ENCODE measurements at regions not wholly inside any gene's neighbourhood (a gene's known extent, or its start where the extent isn't known, plus 50 kb on each side); places are given as distances from the start of the nearest gene placed in this dataset.
A peak's percentile ranks its signal among the peaks of the same experiment; 100 is the strongest.
"Not testable (repeated sequence)": the region's sequence is repeated elsewhere in the genome, so short reads cannot be mapped to it uniquely, and the experiment has no call there.

DNA sequence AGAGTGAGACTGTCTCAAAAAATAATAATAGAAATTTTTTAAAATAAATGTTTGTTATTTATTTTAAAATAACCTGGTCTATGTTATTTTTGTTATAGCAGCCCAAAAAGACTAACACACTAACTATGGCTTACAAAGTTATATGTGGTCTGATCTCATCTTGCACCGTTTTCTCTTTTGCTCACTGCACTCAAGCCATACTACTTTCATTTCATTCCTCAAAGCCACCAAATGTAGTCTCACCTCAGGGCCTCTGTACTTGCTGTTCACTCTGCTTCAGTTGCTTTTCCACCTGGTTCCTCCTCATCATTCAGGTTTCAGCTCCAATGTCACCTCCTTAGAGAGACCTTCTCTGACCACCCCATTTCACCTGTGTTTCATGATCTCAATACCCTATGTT lies 55.2 kb upstream of the MDM1 start:
- no peak for DNase-seq (ENCODE audit: low spot score)

DNA sequence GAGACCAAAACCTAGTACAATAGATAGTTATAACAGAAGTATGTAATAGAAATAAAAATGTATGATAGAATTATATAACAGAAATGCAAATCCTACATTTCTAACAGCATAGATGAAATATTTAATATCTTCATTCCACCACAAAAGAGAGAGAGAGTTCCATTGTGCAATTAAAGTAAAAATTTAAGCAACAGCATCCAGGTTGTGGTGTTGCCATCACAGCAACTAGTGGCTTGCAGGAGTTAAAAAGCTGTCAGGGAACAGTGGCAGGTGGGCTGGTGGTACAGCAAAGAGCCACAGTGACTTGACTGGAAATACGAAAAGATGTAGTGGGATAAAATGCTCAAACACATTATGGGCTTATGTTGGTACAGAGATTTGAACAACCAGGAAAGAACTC lies 57.1 kb upstream of the MDM1 start:
- DNase-seq (ENCODE audit: low spot score), result no peak

DNA sequence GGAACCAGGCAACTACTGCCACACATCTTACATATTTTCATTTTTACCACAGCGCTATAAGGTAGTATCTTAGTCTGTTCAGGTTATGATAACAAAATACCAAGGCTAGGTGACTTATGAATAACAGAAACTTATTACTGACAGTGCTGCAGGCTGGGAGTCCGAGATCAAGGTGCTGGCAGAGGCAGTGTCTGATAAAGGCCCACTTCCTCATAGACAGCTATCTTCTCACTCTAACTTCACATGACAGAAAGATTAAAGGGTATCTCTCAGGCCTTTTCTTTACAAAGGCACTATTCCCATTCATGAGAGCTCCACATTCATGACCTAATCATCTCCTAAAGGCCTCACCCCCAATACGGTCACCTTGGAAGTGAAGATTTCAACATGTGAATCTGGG lies 59.8 kb upstream of the MDM1 start:
- no peak for DNase-seq (ENCODE audit: low spot score)

GRCh38 chr12:68392376-68392775 lies 60.2 kb upstream of the MDM1 start:
- DNase-seq (ENCODE audit: low spot score), result no peak

GRCh38 chr12:68393417-68393816 lies 61.3 kb upstream of the MDM1 start:
- no peak for DNase-seq (ENCODE audit: low spot score)

DNA sequence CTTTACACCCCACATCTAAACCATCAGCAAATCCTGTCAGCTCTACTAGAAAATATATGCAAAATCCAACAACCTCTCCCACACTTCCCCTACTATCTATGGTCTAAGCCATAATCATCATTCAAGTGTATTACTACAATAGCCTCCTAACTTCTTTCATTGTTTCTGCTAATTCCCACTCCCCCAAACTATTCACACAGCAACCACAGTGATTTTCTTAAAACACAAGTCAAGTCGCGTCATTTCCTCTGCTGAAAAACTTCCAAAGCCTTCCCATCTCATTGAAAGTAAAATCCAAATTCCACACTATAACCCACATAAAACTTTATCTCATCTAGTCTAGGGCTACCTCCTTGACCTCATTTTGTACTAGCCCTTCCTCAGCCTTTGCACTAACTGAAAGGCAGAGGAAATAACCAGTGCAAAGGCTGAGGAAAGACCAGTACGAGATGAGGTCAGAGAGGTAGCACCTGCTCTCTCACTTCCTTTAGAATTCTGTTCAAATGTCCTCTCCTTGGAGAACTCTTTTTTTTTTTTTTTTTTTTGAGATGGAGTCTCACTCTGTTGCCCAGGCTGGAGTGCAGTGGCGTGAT lies 65.5 kb upstream of the MDM1 start:
- DNase-seq (ENCODE audit: low spot score), result no peak

- DNase-seq (ENCODE audit: low spot score), result not testable (repeated sequence)
Measured at GRCh38 chr12:68398689-68399088, 66.5 kb upstream of the MDM1 start.

- no peak for DNase-seq (ENCODE audit: low spot score)
Measured at GRCh38 chr12:68400226-68400829, 68.2 kb upstream of the MDM1 start.

GRCh38 chr12:68402422-68402821 lies 70.3 kb upstream of the MDM1 start:
- no peak for DNase-seq (ENCODE audit: low spot score)

DNA sequence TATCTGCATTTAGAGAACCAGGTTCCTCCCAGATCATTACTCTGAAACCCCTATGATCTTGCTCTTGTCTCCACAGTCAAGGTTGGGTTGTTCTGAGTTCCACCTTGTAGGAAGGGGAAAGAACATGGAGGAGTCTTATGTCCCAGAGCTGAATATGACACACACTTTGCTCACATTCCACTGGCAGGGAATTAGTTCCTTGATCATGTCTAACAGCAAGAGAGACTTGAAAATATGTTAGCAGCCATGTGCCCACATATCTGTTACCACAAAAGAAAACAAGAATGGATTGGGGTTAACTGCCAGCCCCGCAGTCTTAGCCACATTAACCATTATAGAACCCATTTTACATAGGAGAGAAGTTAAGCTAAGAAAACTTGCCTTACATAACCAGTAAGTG lies 71.1 kb upstream of the MDM1 start:
- DNase-seq (ENCODE audit: low spot score), result no peak

- no peak for DNase-seq (ENCODE audit: low spot score)
Measured at GRCh38 chr12:68403711-68404110, 71.5 kb upstream of the MDM1 start.

GRCh38 chr12:68405343-68405781 lies 73.2 kb upstream of the MDM1 start:
- no peak for DNase-seq (ENCODE audit: low spot score)

GRCh38 chr12:68406134-68406576 lies 74.0 kb upstream of the MDM1 start:
- DNase-seq (ENCODE audit: low spot score), result peak; percentile 97

- DNase-seq (ENCODE audit: low spot score), result no peak
Measured at GRCh38 chr12:68406911-68407310, 74.7 kb upstream of the MDM1 start.

DNA sequence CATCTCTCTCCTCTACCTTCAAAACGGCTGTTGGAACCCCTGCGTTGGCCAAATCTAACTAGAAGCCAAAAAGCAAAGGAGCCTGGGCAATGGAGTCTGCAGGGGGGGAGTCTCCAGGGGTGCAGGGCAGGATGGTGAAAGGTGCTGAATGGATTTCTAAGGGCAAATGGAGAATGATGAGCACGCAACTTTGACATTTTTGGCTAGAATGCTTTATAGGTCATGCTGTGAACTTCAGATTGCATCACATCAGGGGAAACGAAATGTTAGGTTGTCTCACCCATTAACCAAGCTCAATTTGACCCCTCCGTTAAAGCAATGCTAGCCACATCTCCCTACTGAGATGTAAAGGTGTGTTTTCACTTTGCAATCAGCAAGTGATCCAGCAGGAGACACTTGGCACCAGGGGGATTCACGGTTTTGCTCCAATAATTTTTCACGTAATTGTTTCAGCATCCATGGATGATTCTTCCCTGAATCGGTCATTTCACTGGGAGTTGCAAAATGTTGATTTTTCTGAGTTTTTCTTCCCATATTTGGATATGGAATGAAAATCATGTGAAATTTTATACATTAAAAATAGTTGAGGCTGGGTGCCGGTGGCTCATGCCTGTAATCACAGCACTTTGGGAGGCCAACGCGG lies 78.0 kb upstream of the MDM1 start:
- no peak for DNase-seq (ENCODE audit: low spot score)

DNA sequence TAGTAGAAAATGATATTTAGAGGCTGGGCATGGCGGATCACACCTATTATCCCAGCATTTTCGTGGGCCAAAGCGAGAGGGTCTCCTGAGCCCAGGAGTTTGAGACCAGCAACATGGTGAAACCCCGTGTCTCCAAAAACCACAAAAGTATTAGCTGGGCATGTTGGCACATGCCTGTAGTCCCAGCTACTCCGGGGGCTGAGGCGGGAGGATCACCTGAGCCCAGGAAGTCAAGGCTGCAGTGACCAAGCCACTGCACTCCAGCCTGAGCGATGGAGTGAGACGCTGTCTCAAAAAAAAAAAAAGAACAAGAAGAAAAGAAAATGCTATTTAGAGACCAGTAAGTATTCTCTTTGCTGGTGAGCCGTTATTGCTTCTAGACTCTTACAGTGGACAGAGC lies 79.2 kb upstream of the MDM1 start:
- DNase-seq (ENCODE audit: low spot score), result no peak

DNA sequence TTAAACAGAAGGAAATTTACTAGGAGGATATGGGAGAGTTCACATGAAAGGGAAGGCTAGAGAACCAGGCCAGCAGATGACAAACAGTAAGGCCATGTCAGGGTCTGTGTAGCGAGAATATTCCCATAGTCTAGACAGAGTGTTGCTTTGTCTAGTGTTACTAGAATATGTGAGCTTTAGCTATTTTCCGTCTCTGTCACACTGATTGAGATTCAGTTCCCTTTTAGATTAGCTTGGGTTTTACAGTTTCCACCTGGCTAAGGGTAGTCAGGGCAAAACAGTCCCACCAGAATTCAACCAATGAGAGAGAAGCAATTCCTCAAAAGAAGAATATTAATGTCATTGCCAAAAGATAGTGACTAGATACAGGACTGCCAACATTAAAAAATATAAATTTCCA lies 82.8 kb upstream of the MDM1 start:
- no peak for DNase-seq (ENCODE audit: low spot score)

GRCh38 chr12:68416350-68416749 lies 84.2 kb upstream of the MDM1 start:
- DNase-seq (ENCODE audit: low spot score), result no peak

- no peak for DNase-seq (ENCODE audit: low spot score)
Measured at GRCh38 chr12:68416826-68417225, 84.7 kb upstream of the MDM1 start.

GRCh38 chr12:68418137-68418460 lies 85.9 kb upstream of the MDM1 start:
- no peak for DNase-seq (ENCODE audit: low spot score)

DNA sequence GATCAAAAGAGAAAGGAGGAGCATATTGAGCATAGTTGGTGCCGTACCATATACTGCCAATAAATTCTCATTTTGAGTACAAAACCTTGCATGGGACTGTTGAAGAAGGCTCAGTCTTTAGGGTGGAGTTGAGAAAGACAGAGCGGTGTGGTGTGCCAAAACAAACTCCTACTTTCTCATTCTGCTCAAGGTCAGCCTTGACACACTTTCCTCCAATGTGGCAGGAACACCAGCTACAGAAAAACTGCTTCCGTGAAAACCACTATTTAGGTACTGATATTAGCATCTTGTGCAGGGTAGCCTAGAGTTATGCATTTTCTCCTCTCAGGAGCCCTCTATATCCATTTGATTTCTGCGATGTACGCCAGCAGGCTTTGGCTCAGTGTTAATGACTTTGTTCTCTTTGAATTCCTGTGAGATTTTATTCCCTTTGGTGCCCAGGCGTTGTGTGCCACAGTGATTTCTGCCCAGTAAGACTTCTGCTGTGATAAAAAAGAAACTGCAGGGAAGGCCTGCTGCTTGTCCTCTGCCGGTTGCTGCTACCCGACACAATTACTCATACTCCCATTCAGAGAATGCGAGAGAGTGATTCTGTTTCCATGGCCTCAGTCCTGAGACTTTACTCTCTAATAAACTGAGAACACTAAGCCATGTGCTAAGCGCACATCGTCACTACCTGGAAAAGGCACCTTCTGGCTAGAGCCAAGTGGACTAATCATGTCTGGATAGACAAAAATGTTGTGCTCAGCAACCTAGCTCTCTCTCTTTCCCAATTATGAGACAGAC lies 88.3 kb upstream of the MDM1 start:
- DNase-seq (ENCODE audit: low spot score), result no peak

DNA sequence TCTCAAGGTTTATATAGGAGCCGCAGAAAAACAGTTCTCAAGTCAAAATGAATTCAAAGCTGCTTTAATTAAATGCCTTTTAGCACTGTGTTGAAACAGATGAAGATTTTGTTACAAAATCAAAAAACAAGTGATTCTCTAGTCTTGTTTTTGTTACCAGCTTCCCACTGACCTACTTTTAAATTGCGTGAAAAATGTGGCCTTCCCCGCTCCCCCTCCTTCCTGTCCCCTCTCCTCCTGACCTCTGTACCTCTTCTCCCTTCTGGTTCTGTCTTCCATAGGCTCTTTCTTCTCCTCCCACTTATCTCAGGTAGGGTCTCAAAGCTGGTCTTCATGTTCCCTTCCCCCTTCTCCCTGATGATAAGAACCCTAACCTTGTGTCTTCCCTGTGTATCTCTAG lies 90.0 kb upstream of the MDM1 start:
- no peak for DNase-seq (ENCODE audit: low spot score)

All from mesenteric fat pad (tissue), 1 donor.